Islet precursor cell (in vitro differentiated cells): ENCODE measurements at regions not wholly inside any gene's neighbourhood (a gene's known extent, or its start where the extent isn't known, plus 50 kb on each side); places are given as distances from the start of the nearest gene placed in this dataset.

ENCODE experiments used
- DNase-seq: peaks from one replicate; pipeline ENCODE4 v3.0.0-alpha.2; 2018

GRCh38 chr6:126152372-126152745 lies 166.0 kb downstream of the TRMT11 start:
- no peak for DNase-seq

GRCh38 chr6:126153661-126154060 lies 167.3 kb downstream of the TRMT11 start:
- DNase-seq = peak; percentile 55

GRCh38 chr6:126156973-126157372 lies 170.6 kb downstream of the TRMT11 start:
- no peak for DNase-seq

- no peak for DNase-seq
These were observed 172.2 kb upstream of the CENPW start for GRCh38 chr6:126167726-126168125.

GRCh38 chr6:126170433-126170832 lies 169.5 kb upstream of the CENPW start:
- DNase-seq = no peak

- DNase-seq = no peak
These were observed 168.9 kb upstream of the CENPW start for GRCh38 chr6:126170978-126171382.

DNA sequence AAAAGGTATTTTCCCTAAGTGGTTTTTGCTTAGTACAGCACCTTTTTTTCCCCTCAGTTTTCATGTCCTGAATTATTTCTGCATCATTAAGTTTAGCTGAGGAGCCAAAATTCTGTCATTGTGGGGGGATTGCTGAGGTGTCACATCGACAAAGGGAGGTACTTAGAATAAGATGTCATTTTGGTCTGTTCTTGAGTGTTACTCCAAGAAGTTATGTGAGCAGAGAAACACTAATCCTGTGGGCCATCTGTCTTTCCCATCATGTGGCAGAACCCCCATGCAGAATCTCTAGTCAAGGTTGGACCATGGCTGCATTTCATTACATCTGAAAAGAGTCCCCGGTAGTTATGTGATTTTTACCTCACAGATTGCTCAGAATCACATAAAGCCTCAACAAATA lies 167.8 kb upstream of the CENPW start:
- DNase-seq = no peak

GRCh38 chr6:126173265-126173664 lies 166.7 kb upstream of the CENPW start:
- no peak for DNase-seq

DNA sequence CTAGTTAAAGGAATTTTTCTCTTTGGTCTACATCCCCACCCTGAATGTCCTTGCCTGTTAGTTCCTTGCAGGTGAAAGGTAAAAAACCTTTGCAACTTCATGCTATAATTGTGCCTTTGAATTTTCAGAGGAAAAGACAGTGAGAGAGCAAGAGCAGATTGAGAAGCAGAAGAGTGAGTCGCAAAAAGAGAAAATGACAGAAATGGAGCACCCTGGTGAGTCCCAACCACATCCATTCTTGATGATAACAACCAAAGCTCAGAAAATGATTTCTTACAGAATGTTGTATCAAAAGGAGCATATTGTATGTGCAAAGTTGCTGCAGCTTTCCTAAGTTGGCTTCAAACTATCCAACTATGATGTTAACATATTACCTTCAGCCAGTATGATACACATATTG lies 165.2 kb upstream of the CENPW start:
- DNase-seq = no peak

- DNase-seq = no peak
These were observed 164.7 kb upstream of the CENPW start for GRCh38 chr6:126175251-126175650.

GRCh38 chr6:126176282-126176681 lies 163.6 kb upstream of the CENPW start:
- DNase-seq = no peak

DNA sequence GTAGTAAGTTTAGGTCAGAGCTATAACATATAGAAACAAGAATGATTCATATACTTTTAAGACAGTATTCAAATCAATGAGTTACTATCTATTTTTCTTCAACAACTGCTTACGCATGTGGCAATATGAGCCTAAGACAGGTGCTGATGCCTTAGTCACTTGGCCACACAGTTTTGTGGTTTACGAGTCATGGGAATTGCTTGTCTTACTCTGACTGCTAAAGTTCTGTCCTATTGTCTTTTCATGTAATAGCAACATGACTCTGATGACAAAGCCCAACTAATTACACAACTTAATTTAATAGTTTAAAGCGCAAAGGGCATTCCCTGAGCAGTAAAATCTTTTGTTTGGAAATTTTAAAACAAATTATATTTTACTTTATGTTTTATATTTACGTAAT lies 159.3 kb upstream of the CENPW start:
- peak; percentile 78 for DNase-seq

GRCh38 chr6:126181173-126181741 lies 158.7 kb upstream of the CENPW start:
- no peak for DNase-seq

DNA sequence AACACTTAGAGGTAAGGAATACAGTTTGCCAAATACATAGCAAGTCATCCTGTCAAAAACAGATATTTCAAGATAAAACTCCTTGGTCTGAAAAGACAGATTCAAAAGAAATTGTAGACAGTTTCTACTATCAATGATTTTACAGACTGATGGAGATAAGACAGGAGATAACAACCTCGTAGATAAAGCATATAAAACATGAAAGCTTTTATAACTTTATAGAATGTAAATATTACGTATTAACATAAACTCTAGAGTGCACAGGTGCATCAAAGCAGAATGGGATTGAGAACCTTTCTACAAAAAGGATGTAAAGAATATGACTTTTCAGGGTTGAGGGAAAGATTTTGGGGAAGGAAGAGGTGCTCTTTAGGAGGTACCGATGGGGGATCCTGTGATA lies 158.0 kb upstream of the CENPW start:
- no peak for DNase-seq

DNA sequence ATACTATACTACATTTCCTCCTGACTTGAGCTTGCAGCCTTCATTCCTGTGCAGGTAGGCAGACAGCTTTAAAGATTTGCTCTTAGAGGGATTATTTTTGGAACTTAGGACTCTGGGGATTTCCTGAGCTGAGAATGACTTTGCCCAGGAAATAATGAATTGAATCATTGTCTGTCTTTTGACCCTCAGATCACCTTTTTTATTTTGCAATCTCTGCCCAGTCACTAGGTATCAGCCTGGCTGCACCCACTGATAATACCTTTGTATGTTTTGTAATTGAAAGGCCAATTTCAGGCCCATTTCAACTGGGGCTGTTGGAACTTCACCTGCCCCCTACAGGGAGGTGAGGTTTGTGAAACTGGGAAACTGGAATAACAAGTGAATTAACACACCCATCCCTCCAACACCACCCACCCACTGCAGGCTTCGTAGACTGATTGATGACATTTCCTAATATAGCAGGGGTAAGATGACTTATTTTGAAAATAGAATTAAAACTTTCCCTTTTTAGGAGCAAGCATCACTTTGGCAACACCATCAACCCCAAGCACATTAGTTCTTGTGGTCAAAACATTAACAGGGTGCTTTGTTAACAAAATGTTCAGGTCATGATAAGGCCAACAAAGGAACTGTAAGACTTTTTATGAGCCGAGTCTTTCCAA lies 157.1 kb upstream of the CENPW start:
- no peak for DNase-seq

DNA sequence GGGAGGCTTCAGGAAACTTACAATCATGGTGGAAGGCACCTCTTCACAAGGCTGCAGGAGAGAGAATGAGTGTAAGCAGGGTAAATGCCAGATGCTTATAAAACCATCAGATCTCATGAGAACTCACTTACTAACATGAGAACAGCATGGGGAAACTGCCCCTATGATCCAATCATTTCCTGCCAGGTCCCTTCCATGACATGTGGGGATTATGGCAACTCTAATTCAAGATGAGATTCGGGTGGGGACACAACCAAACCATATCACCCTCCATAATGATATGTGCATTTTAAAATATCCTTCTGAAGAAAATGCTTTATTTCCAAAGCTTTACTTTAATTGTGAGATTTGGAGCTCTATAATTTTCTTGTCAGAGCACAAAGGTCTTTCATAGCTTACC lies 154.1 kb upstream of the CENPW start:
- no peak for DNase-seq

DNA sequence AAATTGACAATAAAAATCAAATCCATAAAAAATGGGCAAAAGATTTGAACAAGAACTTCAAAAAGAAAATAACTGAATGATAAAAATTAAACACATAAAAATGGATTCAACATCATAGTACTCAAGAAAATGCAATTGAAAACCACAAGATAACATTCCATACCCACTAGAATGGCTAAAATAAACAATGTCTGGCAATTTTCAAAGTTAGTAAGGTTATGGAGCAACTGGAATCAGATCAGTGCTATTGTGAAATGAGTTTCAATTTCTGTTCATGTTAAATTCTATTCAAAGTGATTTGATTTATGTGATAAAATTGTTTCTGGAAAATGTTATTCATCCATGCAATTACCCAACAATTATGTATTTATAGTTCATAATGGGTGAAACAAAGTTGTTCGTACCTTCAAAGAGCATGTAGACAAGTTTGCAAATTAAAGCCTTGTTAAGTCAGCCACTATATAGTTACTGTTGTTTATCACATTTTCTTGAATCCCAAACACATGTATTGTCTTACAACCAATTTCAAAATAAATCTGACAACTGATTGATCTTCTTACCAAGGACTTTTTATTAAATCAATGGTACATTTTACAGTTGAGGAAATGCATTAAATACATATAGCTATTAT lies 151.5 kb upstream of the CENPW start:
- DNase-seq = no peak

GRCh38 chr6:126195625-126196236 lies 144.2 kb upstream of the CENPW start:
- DNase-seq = no peak

DNA sequence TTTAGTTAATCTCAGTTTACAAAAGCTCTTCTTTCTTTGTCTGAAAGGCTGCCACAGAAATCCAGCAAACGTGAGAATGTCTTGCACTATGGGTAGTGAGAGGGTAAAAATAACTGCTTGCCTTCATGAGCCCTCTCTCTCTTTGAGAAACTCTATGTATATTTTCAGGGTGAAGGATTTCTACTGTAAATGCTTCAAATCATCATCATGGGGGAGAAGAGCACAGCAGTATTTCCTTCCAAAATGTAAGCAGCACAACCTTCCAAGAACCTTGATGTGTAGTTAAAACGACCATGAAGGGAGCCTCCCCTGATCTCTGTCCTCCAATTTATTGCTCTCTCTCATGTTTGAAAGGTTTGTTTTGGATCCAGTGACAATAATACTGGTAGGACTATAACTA lies 141.3 kb upstream of the CENPW start:
- DNase-seq = no peak

DNA sequence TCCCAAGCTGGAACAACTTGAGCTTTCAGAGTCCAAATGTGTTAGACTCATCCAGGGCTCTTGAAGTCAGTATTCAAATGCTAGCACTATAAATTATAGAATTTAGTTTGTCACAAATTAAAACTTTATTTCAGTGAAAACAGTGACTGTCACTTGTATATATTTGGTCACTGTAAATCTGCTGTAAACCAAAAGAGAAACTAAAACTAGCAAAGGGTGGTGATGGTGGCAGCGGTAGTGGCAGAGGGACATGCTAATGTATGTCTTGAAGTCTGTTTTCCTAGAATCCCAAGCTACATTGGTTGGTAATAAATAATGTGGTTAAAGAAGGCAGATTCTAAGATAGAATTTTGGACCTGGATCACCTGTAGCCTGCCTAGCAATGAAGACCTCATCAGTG lies 140.4 kb upstream of the CENPW start:
- DNase-seq = no peak

DNA sequence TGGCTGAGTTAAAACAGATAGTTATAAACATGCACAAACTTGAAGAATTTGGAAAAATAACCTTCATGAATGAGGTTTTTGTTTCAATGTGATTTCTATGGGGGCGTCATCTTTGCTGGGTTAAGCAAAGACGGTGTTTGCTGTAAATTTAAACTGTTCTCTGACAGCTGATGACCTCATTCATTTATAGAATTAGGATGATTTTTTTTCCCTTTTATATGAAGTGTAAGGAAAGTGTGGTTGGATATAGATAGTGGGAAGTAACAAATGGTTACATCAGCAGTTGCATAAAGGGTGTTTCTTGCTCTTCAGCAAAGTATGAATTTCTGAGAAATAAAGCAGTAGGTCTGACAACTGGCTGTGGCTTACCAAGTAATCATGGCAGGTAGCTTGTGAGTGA lies 137.2 kb upstream of the CENPW start:
- DNase-seq = no peak

DNA sequence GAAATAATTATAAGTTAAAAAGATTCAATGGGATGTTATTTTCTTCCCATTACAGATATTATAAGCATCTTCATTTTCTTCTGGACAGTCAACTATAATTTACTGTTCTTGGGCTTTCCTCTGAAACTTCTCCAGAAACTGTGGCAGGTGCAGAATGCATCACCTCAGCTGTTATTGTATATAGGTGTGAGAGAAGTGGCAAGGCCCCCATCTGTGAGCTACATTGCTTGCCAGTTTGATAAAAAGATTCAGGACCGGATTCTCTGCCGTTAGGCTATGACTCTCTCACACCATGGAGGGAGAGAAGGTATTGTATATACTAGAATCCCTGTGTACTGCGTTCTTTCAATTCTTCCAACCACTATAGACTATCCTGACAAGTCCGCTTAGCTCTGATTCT lies 135.8 kb upstream of the CENPW start:
- DNase-seq = no peak

DNA sequence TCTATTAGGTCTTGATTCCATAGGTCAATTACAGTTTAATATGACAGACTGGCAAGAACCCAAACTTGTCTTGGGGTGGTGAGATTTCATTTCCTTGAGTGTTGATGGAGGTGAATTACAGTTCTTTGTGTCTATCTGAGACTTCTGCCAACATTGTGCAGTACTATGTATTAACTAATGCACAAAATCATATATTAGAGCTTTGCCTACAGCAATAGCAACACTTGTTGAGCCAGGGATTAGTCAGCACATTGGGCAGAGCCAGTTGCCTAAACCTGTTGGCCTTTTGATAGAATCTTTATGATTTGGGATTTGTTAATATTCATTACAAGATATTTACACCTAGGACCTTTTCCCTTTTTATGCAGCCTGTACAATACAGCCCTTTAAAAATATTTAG lies 135.3 kb upstream of the CENPW start:
- DNase-seq = no peak

- DNase-seq = no peak
These were observed 133.2 kb upstream of the CENPW start for GRCh38 chr6:126206504-126207246.
